ENCODE measurements at regions not wholly inside any gene's neighbourhood (a gene's known extent, or its start where the extent isn't known, plus 50 kb on each side); places are given as distances from the start of the nearest gene placed in this dataset.
"Not testable (repeated sequence)": the region's sequence is repeated elsewhere in the genome, so short reads cannot be mapped to it uniquely, and the experiment has no call there.

- no peaks in the 10 kb centered on the region for H3K9me3 ChIP-seq
- no peak overlapping the region for H3K27ac ChIP-seq
- H3K4me3 ChIP-seq = no peak overlapping the region
- no peaks in the 10 kb centered on the region for H3K36me3 ChIP-seq
- TF ChIP-seq CTCF (IDR thresholded peaks at IDR 0.05) (no peak), POLR2A (IDR thresholded peaks at IDR 0.05) (no peak)
- no peak for DNase-seq
- intact Hi-C loops (cut with DNase I; ENCODE audit: low total_unique reads) = no loop called here
- H3K4me1 ChIP-seq = no peaks in the 10 kb centered on the region
- H3K27me3 ChIP-seq = no peaks in the 10 kb centered on the region
Measured at GRCh38 chr18:64384101-64384500, 235.2 kb upstream of the LINC00305 start.

GRCh38 chr18:64380117-64380516 is 231.2 kb upstream of the LINC00305 start:
- no peak for TF ChIP-seq POLR2A (IDR thresholded peaks at IDR 0.05)
- TF ChIP-seq CTCF (IDR thresholded peaks at IDR 0.05) = no peak
- Histone ChIP-seq H3K4me1 (no peaks in the 10 kb centered on the region), H3K27me3 (no peaks in the 10 kb centered on the region), H3K27ac (no peak overlapping the region), H3K9me3 (no peaks in the 10 kb centered on the region), H3K4me3 (no peak overlapping the region), H3K36me3 (no peaks in the 10 kb centered on the region)
- intact Hi-C loops (cut with DNase I; ENCODE audit: low total_unique reads) = no loop called here
- DNase-seq = no peak

GRCh38 chr18:64379662-64380061 is 230.8 kb upstream of the LINC00305 start:
- intact Hi-C loops (cut with DNase I; ENCODE audit: low total_unique reads) = no loop called here
- TF ChIP-seq CTCF (IDR thresholded peaks at IDR 0.05) = no peak
- no peak for TF ChIP-seq POLR2A (IDR thresholded peaks at IDR 0.05)
- Histone ChIP-seq H3K27ac (no peak overlapping the region), H3K9me3 (no peaks in the 10 kb centered on the region), H3K4me1 (no peaks in the 10 kb centered on the region), H3K36me3 (no peaks in the 10 kb centered on the region), H3K27me3 (no peaks in the 10 kb centered on the region), H3K4me3 (no peak overlapping the region)
- DNase-seq = no peak

- H3K4me3 ChIP-seq = no peak overlapping the region
- TF ChIP-seq POLR2A (IDR thresholded peaks at IDR 0.05) = no peak
- no peak for TF ChIP-seq CTCF (IDR thresholded peaks at IDR 0.05)
- H3K27ac ChIP-seq = no peak overlapping the region
- no peaks in the 10 kb centered on the region for H3K36me3 ChIP-seq
- DNase-seq = no peak
- no peaks in the 10 kb centered on the region for H3K4me1 ChIP-seq
- intact Hi-C loops (cut with DNase I; ENCODE audit: low total_unique reads) = no loop called here
- no peaks in the 10 kb centered on the region for H3K9me3 ChIP-seq
- H3K27me3 ChIP-seq = no peaks in the 10 kb centered on the region
Measured at GRCh38 chr18:64377446-64377845, 228.6 kb upstream of the LINC00305 start.

- Histone ChIP-seq H3K4me3 (no peak overlapping the region), H3K36me3 (no peaks in the 10 kb centered on the region), H3K9me3 (no peaks in the 10 kb centered on the region), H3K27ac (no peak overlapping the region), H3K27me3 (no peaks in the 10 kb centered on the region), H3K4me1 (no peaks in the 10 kb centered on the region)
- no peak for TF ChIP-seq CTCF (IDR thresholded peaks at IDR 0.05)
- no peak for TF ChIP-seq POLR2A (IDR thresholded peaks at IDR 0.05)
- intact Hi-C loops (cut with DNase I; ENCODE audit: low total_unique reads) = no loop called here
- no peak for DNase-seq
Measured at GRCh38 chr18:64372850-64373249, 224.0 kb upstream of the LINC00305 start.

- intact Hi-C loops (cut with DNase I; ENCODE audit: low total_unique reads); H3K9me3 ChIP-seq; H3K36me3 ChIP-seq; H3K4me1 ChIP-seq; DNase-seq; H3K27me3 ChIP-seq; H3K27ac ChIP-seq; H3K4me3 ChIP-seq: not testable (repeated sequence)
Measured at GRCh38 chr18:64369830-64370440, 221.0 kb upstream of the LINC00305 start.
